ENCODE measurements at regions not wholly inside any gene's neighbourhood (a gene's known extent, or its start where the extent isn't known, plus 50 kb on each side); places are given as distances from the start of the nearest gene placed in this dataset.

DNA sequence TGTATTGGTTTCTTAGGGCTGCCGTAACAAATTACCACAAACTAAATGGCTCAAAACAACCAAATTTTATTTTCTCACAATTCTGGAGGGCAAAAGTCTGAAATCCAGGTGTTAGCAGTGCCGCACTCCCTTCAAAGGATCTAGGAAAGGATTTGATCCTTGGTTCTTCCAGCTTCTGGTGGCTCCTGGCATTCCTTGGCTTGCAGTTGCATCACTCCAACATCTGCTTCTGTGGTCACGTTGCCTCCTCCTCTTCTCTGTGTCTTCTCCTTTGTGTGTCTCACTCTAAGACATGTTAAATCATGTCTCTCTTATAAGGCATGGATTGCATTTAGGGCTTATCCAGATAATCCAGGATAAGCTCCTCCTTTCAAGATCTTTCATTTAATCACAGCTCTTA, 262.2 kb downstream of the MEX3B start:
- TF ChIP-seq, protein P1, sequence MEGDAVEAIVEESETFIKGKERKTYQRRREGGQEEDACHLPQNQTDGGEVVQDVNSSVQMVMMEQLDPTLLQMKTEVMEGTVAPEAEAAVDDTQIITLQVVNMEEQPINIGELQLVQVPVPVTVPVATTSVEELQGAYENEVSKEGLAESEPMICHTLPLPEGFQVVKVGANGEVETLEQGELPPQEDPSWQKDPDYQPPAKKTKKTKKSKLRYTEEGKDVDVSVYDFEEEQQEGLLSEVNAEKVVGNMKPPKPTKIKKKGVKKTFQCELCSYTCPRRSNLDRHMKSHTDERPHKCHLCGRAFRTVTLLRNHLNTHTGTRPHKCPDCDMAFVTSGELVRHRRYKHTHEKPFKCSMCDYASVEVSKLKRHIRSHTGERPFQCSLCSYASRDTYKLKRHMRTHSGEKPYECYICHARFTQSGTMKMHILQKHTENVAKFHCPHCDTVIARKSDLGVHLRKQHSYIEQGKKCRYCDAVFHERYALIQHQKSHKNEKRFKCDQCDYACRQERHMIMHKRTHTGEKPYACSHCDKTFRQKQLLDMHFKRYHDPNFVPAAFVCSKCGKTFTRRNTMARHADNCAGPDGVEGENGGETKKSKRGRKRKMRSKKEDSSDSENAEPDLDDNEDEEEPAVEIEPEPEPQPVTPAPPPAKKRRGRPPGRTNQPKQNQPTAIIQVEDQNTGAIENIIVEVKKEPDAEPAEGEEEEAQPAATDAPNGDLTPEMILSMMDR (conservative IDR thresholded peaks at IDR 0.05), result no peak
- no peak for TF ChIP-seq ZFX (IDR thresholded peaks at IDR 0.05)

Data from C4-2B (cell line).